ENCODE measurements at regions not wholly inside any gene's neighbourhood (a gene's known extent, or its start where the extent isn't known, plus 50 kb on each side); places are given as distances from the start of the nearest gene placed in this dataset.
"Not testable (repeated sequence)": the region's sequence is repeated elsewhere in the genome, so short reads cannot be mapped to it uniquely, and the experiment has no call there.

GRCh38 chr5:112063856-112064255 is 306.9 kb upstream of the NREP start:
- intact Hi-C loops (cut with micrococcal nuclease) = no loop called here
- no peak overlapping the region for H3K27ac Mint-ChIP-seq
- no peak overlapping the region for H3K4me3 Mint-ChIP-seq
- H3K9me3 Mint-ChIP-seq = no peaks in the 10 kb centered on the region
- no peaks in the 10 kb centered on the region for H3K36me3 Mint-ChIP-seq (ENCODE audit: low read depth)
- H3K4me1 Mint-ChIP-seq (ENCODE audit: low read depth) = no peaks in the 10 kb centered on the region
- H3K27me3 Mint-ChIP-seq = peaks cover 1% of the 10 kb centered on the region

- intact Hi-C loops (cut with micrococcal nuclease) = no loop called here
- H3K9me3 Mint-ChIP-seq = no peaks in the 10 kb centered on the region
- no peak overlapping the region for H3K27ac Mint-ChIP-seq
- no peaks in the 10 kb centered on the region for H3K4me1 Mint-ChIP-seq (ENCODE audit: low read depth)
- H3K27me3 Mint-ChIP-seq = peaks cover 1% of the 10 kb centered on the region
- no peaks in the 10 kb centered on the region for H3K36me3 Mint-ChIP-seq (ENCODE audit: low read depth)
- H3K4me3 Mint-ChIP-seq = no peak overlapping the region
Observed at GRCh38 chr5:112063191-112063590, 306.2 kb upstream of the NREP start.

GRCh38 chr5:112062181-112062580 is 305.2 kb upstream of the NREP start:
- no peaks in the 10 kb centered on the region for H3K4me1 Mint-ChIP-seq (ENCODE audit: low read depth)
- H3K27ac Mint-ChIP-seq = no peak overlapping the region
- H3K9me3 Mint-ChIP-seq = no peaks in the 10 kb centered on the region
- no peaks in the 10 kb centered on the region for H3K36me3 Mint-ChIP-seq (ENCODE audit: low read depth)
- H3K27me3 Mint-ChIP-seq = peaks cover 1% of the 10 kb centered on the region
- intact Hi-C loops (cut with micrococcal nuclease) = no loop called here
- H3K4me3 Mint-ChIP-seq = no peak overlapping the region

- H3K4me3 Mint-ChIP-seq = no peak overlapping the region
Observed at GRCh38 chr5:112061666-112062065, 304.7 kb upstream of the NREP start.

GRCh38 chr5:112059579-112060135 is 302.7 kb upstream of the NREP start:
- Mint-ChIP-seq H3K36me3 (ENCODE audit: low read depth) (no peaks in the 10 kb centered on the region), H3K27me3 (no peaks in the 10 kb centered on the region), H3K27ac (no peak overlapping the region), H3K9me3 (peaks cover 21% of the 10 kb centered on the region), H3K4me3 (no peak overlapping the region), H3K4me1 (ENCODE audit: low read depth) (no peaks in the 10 kb centered on the region)
- intact Hi-C loops (cut with micrococcal nuclease) = no loop called here

More at GRCh38 chr5:112061666-112062065, 304.7 kb upstream of the NREP start:
- intact Hi-C loops (cut with micrococcal nuclease) = no loop called here
- Mint-ChIP-seq H3K36me3 (ENCODE audit: low read depth) (no peaks in the 10 kb centered on the region), H3K27me3 (peaks cover 1% of the 10 kb centered on the region), H3K9me3 (peaks cover 1% of the 10 kb centered on the region), H3K27ac (no peak overlapping the region), H3K4me1 (ENCODE audit: low read depth) (no peaks in the 10 kb centered on the region)

GRCh38 chr5:112049738-112050137 is 292.7 kb upstream of the NREP start:
- Mint-ChIP-seq H3K9me3 (peaks cover 58% of the 10 kb centered on the region), H3K27me3 (no peaks in the 10 kb centered on the region)

GRCh38 chr5:112036206-112036605 is 279.2 kb upstream of the NREP start:
- no peak overlapping the region for H3K27ac Mint-ChIP-seq
- H3K36me3 Mint-ChIP-seq (ENCODE audit: low read depth) = no peaks in the 10 kb centered on the region
- H3K4me3 Mint-ChIP-seq = no peak overlapping the region
- no peaks in the 10 kb centered on the region for H3K27me3 Mint-ChIP-seq
- H3K9me3 Mint-ChIP-seq = no peaks in the 10 kb centered on the region
- no peaks in the 10 kb centered on the region for H3K4me1 Mint-ChIP-seq (ENCODE audit: low read depth)
- intact Hi-C loops (cut with micrococcal nuclease) = no loop called here

More at GRCh38 chr5:112049738-112050137, 292.7 kb upstream of the NREP start:
- no peaks in the 10 kb centered on the region for H3K36me3 Mint-ChIP-seq (ENCODE audit: low read depth)
- intact Hi-C loops (cut with micrococcal nuclease) = no loop called here
- H3K27ac Mint-ChIP-seq = no peak overlapping the region
- H3K4me1 Mint-ChIP-seq (ENCODE audit: low read depth) = no peaks in the 10 kb centered on the region
- no peak overlapping the region for H3K4me3 Mint-ChIP-seq

GRCh38 chr5:112034421-112034979 is 277.5 kb upstream of the NREP start:
- H3K4me3 Mint-ChIP-seq = no peak overlapping the region
- intact Hi-C loops (cut with micrococcal nuclease) = no loop called here
- H3K4me1 Mint-ChIP-seq (ENCODE audit: low read depth) = no peaks in the 10 kb centered on the region
- H3K27ac Mint-ChIP-seq = no peak overlapping the region
- H3K27me3 Mint-ChIP-seq = no peaks in the 10 kb centered on the region
- no peaks in the 10 kb centered on the region for H3K9me3 Mint-ChIP-seq
- no peaks in the 10 kb centered on the region for H3K36me3 Mint-ChIP-seq (ENCODE audit: low read depth)

GRCh38 chr5:112026879-112027278 is 269.9 kb upstream of the NREP start:
- not testable (repeated sequence) for H3K4me1 Mint-ChIP-seq (ENCODE audit: low read depth)

GRCh38 chr5:112025757-112026156 is 268.8 kb upstream of the NREP start:
- Mint-ChIP-seq H3K36me3 (ENCODE audit: low read depth) (no peaks in the 10 kb centered on the region), H3K27ac (no peak overlapping the region), H3K4me3 (no peak overlapping the region), H3K9me3 (no peaks in the 10 kb centered on the region), H3K27me3 (no peaks in the 10 kb centered on the region), H3K4me1 (ENCODE audit: low read depth) (no peaks in the 10 kb centered on the region)
- intact Hi-C loops (cut with micrococcal nuclease) = no loop called here

More at GRCh38 chr5:112026879-112027278, 269.9 kb upstream of the NREP start:
- intact Hi-C loops (cut with micrococcal nuclease); H3K36me3 Mint-ChIP-seq (ENCODE audit: low read depth); H3K9me3 Mint-ChIP-seq; H3K4me3 Mint-ChIP-seq; H3K27ac Mint-ChIP-seq; H3K27me3 Mint-ChIP-seq: not testable (repeated sequence)

- Mint-ChIP-seq H3K4me3 (no peak overlapping the region), H3K27me3 (no peaks in the 10 kb centered on the region), H3K36me3 (ENCODE audit: low read depth) (no peaks in the 10 kb centered on the region), H3K9me3 (no peaks in the 10 kb centered on the region), H3K4me1 (ENCODE audit: low read depth) (no peaks in the 10 kb centered on the region), H3K27ac (no peak overlapping the region)
- intact Hi-C loops (cut with micrococcal nuclease) = no loop called here
Observed at GRCh38 chr5:112024769-112025168, 267.8 kb upstream of the NREP start.

GRCh38 chr5:112024221-112024620 is 267.2 kb upstream of the NREP start:
- H3K4me3 Mint-ChIP-seq = no peak overlapping the region
- no peaks in the 10 kb centered on the region for H3K9me3 Mint-ChIP-seq
- H3K27me3 Mint-ChIP-seq = no peaks in the 10 kb centered on the region
- intact Hi-C loops (cut with micrococcal nuclease) = no loop called here
- H3K36me3 Mint-ChIP-seq (ENCODE audit: low read depth) = no peaks in the 10 kb centered on the region
- H3K4me1 Mint-ChIP-seq (ENCODE audit: low read depth) = no peaks in the 10 kb centered on the region
- no peak overlapping the region for H3K27ac Mint-ChIP-seq

GRCh38 chr5:112023766-112024165 is 266.8 kb upstream of the NREP start:
- no peak overlapping the region for H3K27ac Mint-ChIP-seq
- H3K4me1 Mint-ChIP-seq (ENCODE audit: low read depth) = no peaks in the 10 kb centered on the region
- no peaks in the 10 kb centered on the region for H3K36me3 Mint-ChIP-seq (ENCODE audit: low read depth)
- H3K27me3 Mint-ChIP-seq = no peaks in the 10 kb centered on the region
- intact Hi-C loops (cut with micrococcal nuclease) = no loop called here
- H3K9me3 Mint-ChIP-seq = no peaks in the 10 kb centered on the region
- H3K4me3 Mint-ChIP-seq = no peak overlapping the region

GRCh38 chr5:112018846-112019245 is 261.9 kb upstream of the NREP start:
- intact Hi-C loops (cut with micrococcal nuclease) = no loop called here
- Mint-ChIP-seq H3K27ac (no peak overlapping the region), H3K4me1 (ENCODE audit: low read depth) (no peaks in the 10 kb centered on the region), H3K27me3 (no peaks in the 10 kb centered on the region), H3K36me3 (ENCODE audit: low read depth) (no peaks in the 10 kb centered on the region), H3K4me3 (no peak overlapping the region), H3K9me3 (no peaks in the 10 kb centered on the region)

- Mint-ChIP-seq H3K4me1 (ENCODE audit: low read depth) (no peaks in the 10 kb centered on the region), H3K9me3 (no peaks in the 10 kb centered on the region), H3K4me3 (no peak overlapping the region), H3K27ac (no peak overlapping the region), H3K36me3 (ENCODE audit: low read depth) (no peaks in the 10 kb centered on the region), H3K27me3 (no peaks in the 10 kb centered on the region)
- intact Hi-C loops (cut with micrococcal nuclease) = no loop called here
Observed at GRCh38 chr5:112016980-112017379, 260.0 kb upstream of the NREP start.

All from dendritic cell treated with granulocyte-macrophage colony-stimulating factor and Interleukin-4, amounts not matched to agents 40 ng/mL and 50 ng/mL, for 4 days (primary cell).